GM18907 (cell line): ENCODE measurements at regions not wholly inside any gene's neighbourhood (a gene's known extent, or its start where the extent isn't known, plus 50 kb on each side); places are given as distances from the start of the nearest gene placed in this dataset.

Source experiments
- ATAC-seq: cut with Tn5 transposase; IDR thresholded peaks from one replicate; pipeline ENCODE4 v1.9.1; 2021; ENCODE audit warnings: mild to moderate bottlenecking, moderate library complexity; ENCODE audit not compliant: unreplicated experiment

GRCh38 chr13:26942184-26942583 lies 181.6 kb upstream of the GPR12 start:
- no peak for ATAC-seq

GRCh38 chr13:26941345-26942174 lies 181.0 kb upstream of the GPR12 start:
- ATAC-seq, result no peak

GRCh38 chr13:26934096-26934495 lies 173.5 kb upstream of the GPR12 start:
- ATAC-seq, result no peak

GRCh38 chr13:26932465-26932864 lies 171.9 kb upstream of the GPR12 start:
- no peak for ATAC-seq

- no peak for ATAC-seq
Measured at GRCh38 chr13:26929971-26930730, 169.6 kb upstream of the GPR12 start.

- ATAC-seq, result no peak
Measured at GRCh38 chr13:26927511-26927910, 166.9 kb upstream of the GPR12 start.

GRCh38 chr13:26926371-26926770 lies 165.8 kb upstream of the GPR12 start:
- ATAC-seq, result no peak

- ATAC-seq, result no peak
Measured at GRCh38 chr13:26923824-26924605, 163.4 kb upstream of the GPR12 start.

GRCh38 chr13:26921918-26922317 lies 161.3 kb upstream of the GPR12 start:
- ATAC-seq, result no peak

GRCh38 chr13:26920614-26921355 lies 160.2 kb upstream of the GPR12 start:
- no peak for ATAC-seq

GRCh38 chr13:26919732-26920131 lies 159.1 kb upstream of the GPR12 start:
- no peak for ATAC-seq

DNA sequence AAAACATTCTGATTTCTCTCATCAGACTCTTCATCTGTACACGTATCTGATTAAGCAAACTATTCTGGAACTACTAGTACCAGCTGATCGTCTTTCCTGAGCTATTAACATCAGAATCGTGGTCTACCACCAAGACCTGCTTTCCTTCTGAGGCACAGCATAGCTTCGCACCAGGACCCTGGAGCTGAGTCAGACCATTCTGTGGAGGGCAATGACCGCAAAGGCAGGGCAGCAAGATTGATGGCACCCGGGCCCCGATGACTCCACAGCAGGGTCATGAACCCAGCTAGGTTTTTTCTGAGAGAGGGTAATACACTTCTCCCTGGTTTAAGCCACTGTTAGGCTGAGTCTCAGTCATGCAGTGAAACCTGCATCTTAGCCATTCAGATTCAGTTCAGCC lies 158.7 kb upstream of the GPR12 start:
- ATAC-seq, result no peak

DNA sequence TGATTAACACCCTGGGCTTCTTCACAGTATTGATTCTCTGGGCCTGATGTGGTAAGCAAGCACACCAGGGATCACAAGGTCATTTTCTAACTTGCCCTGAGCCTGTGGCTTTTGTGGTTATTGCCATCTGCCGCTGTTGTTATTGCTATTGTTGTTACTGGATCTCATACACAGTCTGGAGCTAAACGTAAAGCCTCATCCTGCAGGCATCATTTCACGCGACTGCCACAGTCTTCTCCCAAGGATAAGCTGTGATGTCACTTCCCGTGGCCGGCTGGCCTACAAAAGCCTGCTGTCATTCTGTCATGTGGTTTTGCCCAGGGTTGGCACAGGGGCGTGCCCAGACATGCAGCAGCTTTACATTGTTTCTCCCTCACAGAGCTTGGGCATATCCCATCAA lies 154.0 kb upstream of the GPR12 start:
- ATAC-seq, result peak; percentile 72

DNA sequence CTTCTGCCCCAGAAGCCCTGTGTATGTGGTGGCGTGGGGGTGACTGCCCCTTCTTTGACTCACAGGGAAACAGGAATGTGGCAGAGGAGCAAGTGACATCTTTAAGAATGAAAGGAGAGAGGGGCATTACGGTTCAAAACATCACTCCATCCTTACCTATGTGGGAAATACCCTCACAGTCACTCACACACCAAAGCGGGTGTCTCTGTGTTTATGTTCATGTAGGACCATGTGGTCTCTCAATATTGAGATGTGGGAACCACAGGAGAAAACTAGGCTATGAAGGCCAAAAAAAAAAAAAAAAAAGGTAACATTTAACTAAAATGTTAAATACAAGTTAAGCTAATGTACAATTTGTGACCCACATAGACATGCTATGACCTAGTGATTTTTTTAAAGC lies 153.6 kb upstream of the GPR12 start:
- ATAC-seq, result peak; percentile 25

- ATAC-seq, result no peak
Measured at GRCh38 chr13:26910754-26911465, 150.3 kb upstream of the GPR12 start.

GRCh38 chr13:26909477-26909876 lies 148.9 kb upstream of the GPR12 start:
- no peak for ATAC-seq

DNA sequence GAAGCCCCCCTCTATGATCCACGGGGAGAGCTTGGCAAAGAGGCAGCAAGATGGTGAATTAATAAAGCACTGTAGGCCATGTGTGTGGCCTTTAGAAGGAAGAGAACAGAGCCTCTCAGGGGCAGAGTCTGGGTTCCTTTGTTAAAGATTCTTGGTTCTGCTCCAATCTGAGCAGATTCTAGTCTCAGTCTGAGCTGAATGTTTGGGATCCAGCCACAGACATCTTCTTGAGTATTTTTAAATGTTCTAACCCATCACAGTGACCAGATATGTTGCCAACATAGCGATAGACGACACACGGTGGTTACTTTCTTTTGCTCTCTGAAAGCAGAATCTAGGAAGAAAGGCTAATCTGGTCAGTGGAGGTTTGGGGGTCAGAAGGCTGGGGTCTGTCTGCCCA lies 147.5 kb upstream of the GPR12 start:
- ATAC-seq, result no peak

DNA sequence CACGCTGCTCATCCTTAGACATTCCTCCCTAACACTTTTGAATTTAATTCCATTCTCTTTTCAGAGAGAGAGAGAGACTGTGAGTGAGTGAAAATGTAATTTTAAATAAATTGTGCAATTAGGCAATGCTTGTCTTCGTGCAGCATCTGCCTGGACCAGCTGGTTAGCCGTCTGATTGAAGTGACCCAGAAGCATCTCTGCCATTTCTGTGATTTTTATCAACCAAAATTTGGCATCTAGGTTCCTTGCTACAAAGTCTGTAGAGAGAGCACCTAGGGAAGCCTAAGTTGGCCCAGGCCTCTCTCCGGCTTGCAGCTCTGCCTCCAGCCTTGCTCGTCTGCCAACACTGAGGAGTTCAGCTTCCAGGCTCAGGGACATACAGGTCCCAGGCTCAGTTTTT lies 138.6 kb upstream of the GPR12 start:
- ATAC-seq, result no peak

- no peak for ATAC-seq
Measured at GRCh38 chr13:26897706-26898550, 137.3 kb upstream of the GPR12 start.
